HUES48 (cell line): ENCODE measurements at regions not wholly inside any gene's neighbourhood (a gene's known extent, or its start where the extent isn't known, plus 50 kb on each side); places are given as distances from the start of the nearest gene placed in this dataset.

ENCODE experiments used
- H3K27ac ChIP-seq: one replicate; pipeline ENCODE4 v1.7.0; 2013; ENCODE audit warnings: low read depth, low read length, inconsistent platforms
- H3K27me3 ChIP-seq: 2 replicates; pipeline ENCODE4 v1.6.1; 2013; ENCODE audit warnings: mild to moderate bottlenecking, low read length; ENCODE audit not compliant: control insufficient read depth, insufficient read depth
- H3K36me3 ChIP-seq: 2 replicates; pipeline ENCODE4 v1.6.1; 2013; ENCODE audit warnings: low read length; ENCODE audit not compliant: control insufficient read depth, insufficient read depth
- H3K4me1 ChIP-seq: 2 replicates; pipeline ENCODE4 v1.6.1; 2013; ENCODE audit warnings: mild to moderate bottlenecking, low read length; ENCODE audit not compliant: control insufficient read depth, insufficient read depth
- H3K4me3 ChIP-seq: 2 replicates; pipeline ENCODE4 v1.5.1; 2013; ENCODE audit warnings: mild to moderate bottlenecking, low read depth, low read length
- H3K9ac ChIP-seq: 2 replicates; pipeline ENCODE4 v1.6.1; 2013; ENCODE audit warnings: mild to moderate bottlenecking, low read depth, low read length, moderate library complexity
- H3K9me3 ChIP-seq: 2 replicates; pipeline ENCODE4 v1.6.1; 2013; ENCODE audit warnings: low read length; ENCODE audit not compliant: control insufficient read depth, insufficient read depth

- no peaks in the 10 kb centered on the region for H3K4me1 ChIP-seq
- H3K9me3 ChIP-seq = no peaks in the 10 kb centered on the region
- no peaks in the 10 kb centered on the region for H3K27me3 ChIP-seq
- H3K27ac ChIP-seq = no peak overlapping the region
- no peaks in the 10 kb centered on the region for H3K36me3 ChIP-seq
- H3K9ac ChIP-seq = no peak overlapping the region
- no peak overlapping the region for H3K4me3 ChIP-seq
Measured at GRCh38 chr5:175003531-175003930, 279.1 kb downstream of the MSX2 start.

- H3K9ac ChIP-seq = no peak overlapping the region
- no peak overlapping the region for H3K27ac ChIP-seq
- H3K9me3 ChIP-seq = no peaks in the 10 kb centered on the region
- no peaks in the 10 kb centered on the region for H3K36me3 ChIP-seq
- no peaks in the 10 kb centered on the region for H3K4me1 ChIP-seq
- no peak overlapping the region for H3K4me3 ChIP-seq
- no peaks in the 10 kb centered on the region for H3K27me3 ChIP-seq
Measured at GRCh38 chr5:175001876-175002645, 277.7 kb downstream of the MSX2 start.

- Histone ChIP-seq H3K4me1 (no peaks in the 10 kb centered on the region), H3K36me3 (no peaks in the 10 kb centered on the region), H3K27me3 (no peaks in the 10 kb centered on the region), H3K4me3 (no peak overlapping the region), H3K9ac (no peak overlapping the region), H3K27ac (no peak overlapping the region), H3K9me3 (no peaks in the 10 kb centered on the region)
Measured at GRCh38 chr5:175001311-175001710, 276.9 kb downstream of the MSX2 start.

DNA sequence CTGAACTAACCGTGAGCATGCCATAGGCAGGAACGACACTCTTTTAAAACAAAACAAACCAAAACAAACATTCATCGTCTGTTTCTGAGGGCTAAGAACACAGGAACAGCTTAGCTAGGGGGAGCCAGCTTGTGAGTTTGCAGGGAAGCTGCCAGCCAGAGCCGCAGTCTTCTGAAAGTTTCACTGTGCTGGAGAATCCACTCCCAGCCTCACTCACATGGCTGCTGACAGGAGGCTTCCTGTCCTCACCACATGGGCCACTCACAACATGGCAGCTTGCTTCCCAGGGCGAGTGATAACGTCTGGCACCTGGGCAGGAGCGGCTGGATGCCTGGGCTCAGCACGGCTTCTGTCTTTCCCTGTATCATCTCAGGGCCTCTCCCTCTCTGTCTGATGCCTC, 275.2 kb downstream of the MSX2 start:
- H3K27me3 ChIP-seq = no peaks in the 10 kb centered on the region
- H3K9ac ChIP-seq = no peak overlapping the region
- no peaks in the 10 kb centered on the region for H3K4me1 ChIP-seq
- no peak overlapping the region for H3K27ac ChIP-seq
- H3K4me3 ChIP-seq = no peak overlapping the region
- H3K9me3 ChIP-seq = no peaks in the 10 kb centered on the region
- no peaks in the 10 kb centered on the region for H3K36me3 ChIP-seq

GRCh38 chr5:174998131-174998730, 273.8 kb downstream of the MSX2 start:
- H3K4me1 ChIP-seq = no peaks in the 10 kb centered on the region
- no peaks in the 10 kb centered on the region for H3K36me3 ChIP-seq
- no peak overlapping the region for H3K27ac ChIP-seq
- no peak overlapping the region for H3K9ac ChIP-seq
- H3K27me3 ChIP-seq = no peaks in the 10 kb centered on the region
- no peaks in the 10 kb centered on the region for H3K9me3 ChIP-seq
- no peak overlapping the region for H3K4me3 ChIP-seq

DNA sequence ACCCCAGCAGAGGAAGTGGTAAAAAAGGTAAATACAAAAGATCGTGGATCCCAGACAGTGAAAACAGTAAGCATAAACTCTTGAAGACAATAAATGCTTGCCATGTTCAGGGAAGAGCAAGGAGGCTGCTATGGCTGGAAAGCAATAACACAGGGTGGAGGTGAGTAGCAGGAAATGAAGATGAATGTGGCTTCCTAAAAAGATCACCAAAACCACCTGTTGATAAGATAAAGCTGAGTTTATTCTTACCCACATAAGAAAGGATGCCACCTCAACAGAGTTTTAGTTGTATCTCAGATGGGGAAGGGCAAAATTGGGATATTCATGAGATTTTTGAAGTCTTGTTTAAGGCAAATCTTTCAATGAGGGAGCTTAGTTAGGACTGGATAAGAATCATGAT, 273.3 kb downstream of the MSX2 start:
- H3K9me3 ChIP-seq = no peaks in the 10 kb centered on the region
- no peak overlapping the region for H3K9ac ChIP-seq
- no peaks in the 10 kb centered on the region for H3K27me3 ChIP-seq
- H3K36me3 ChIP-seq = no peaks in the 10 kb centered on the region
- H3K27ac ChIP-seq = no peak overlapping the region
- H3K4me3 ChIP-seq = no peak overlapping the region
- no peaks in the 10 kb centered on the region for H3K4me1 ChIP-seq

DNA sequence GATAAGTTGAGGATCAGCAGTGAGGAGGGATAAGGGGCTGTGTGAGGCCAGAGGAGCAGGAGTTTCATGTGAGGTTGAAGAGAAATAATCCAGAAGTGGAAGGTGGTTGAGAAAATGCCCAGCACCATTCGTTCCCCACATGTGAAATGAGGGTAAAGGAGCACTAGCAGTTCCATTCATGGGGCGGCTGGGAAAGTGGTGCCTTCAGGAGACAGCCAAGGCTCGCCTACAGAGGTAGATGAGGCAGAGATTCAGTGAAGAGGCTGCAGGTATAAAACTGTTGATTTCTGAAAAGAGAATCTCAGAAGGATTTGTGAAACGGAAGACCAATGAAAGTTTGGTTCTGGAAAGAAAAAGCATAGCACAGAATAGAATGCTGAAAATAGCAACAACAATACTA, 272.6 kb downstream of the MSX2 start:
- H3K27me3 ChIP-seq = no peaks in the 10 kb centered on the region

DNA sequence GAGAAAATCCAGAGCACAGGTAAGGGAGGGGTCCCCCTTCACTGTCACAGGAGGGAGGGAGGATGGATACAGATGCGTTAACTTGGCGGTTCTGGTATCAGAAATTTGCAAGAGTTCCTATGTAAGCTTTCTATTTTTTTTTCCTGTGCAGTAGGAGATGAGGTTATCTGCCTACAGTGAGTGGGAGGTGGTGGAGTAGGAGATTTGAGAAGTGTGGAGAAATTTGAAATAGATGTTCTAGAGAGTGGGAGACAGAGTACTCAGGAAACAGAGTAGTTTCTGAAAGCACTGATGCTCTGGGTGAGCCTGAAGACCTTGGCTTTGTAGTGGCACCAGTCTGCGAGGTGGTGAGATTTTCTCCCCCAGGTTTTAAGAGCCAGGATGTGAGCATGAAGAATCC, 271.4 kb downstream of the MSX2 start:
- H3K9ac ChIP-seq = no peak overlapping the region
- H3K4me3 ChIP-seq = no peak overlapping the region
- no peak overlapping the region for H3K27ac ChIP-seq
- H3K9me3 ChIP-seq = no peaks in the 10 kb centered on the region
- H3K4me1 ChIP-seq = no peaks in the 10 kb centered on the region
- no peaks in the 10 kb centered on the region for H3K36me3 ChIP-seq
- no peaks in the 10 kb centered on the region for H3K27me3 ChIP-seq

More for the DNA sequence above, 272.6 kb downstream of the MSX2 start:
- no peaks in the 10 kb centered on the region for H3K9me3 ChIP-seq
- no peaks in the 10 kb centered on the region for H3K4me1 ChIP-seq
- H3K27ac ChIP-seq = no peak overlapping the region
- H3K9ac ChIP-seq = no peak overlapping the region
- no peak overlapping the region for H3K4me3 ChIP-seq
- H3K36me3 ChIP-seq = no peaks in the 10 kb centered on the region

DNA sequence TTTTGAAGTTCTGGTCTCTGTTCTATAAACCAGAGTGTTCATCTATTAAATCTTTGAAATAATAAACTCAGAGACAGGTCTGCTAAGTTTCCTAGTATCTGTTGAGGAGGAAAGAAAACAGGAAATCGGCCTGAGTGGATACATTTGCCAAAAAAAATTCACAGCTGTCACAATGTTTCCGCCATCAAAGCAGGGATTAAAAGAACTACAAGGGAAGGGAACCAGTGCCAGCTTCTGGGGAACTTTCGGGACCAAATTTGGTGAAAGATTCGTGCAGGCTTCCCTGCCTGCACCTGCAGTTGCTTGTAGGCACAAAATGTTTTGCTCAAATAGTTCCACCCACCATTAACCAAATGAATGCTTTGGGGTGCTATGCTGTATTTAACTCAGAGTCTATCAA, 267.5 kb downstream of the MSX2 start:
- H3K9ac ChIP-seq = no peak overlapping the region
- H3K4me1 ChIP-seq = no peaks in the 10 kb centered on the region
- H3K27ac ChIP-seq = no peak overlapping the region
- no peaks in the 10 kb centered on the region for H3K36me3 ChIP-seq
- no peak overlapping the region for H3K4me3 ChIP-seq
- H3K9me3 ChIP-seq = no peaks in the 10 kb centered on the region
- H3K27me3 ChIP-seq = no peaks in the 10 kb centered on the region

- Histone ChIP-seq H3K27ac (no peak overlapping the region), H3K9me3 (no peaks in the 10 kb centered on the region), H3K4me3 (no peak overlapping the region), H3K9ac (no peak overlapping the region), H3K4me1 (no peaks in the 10 kb centered on the region), H3K36me3 (no peaks in the 10 kb centered on the region), H3K27me3 (no peaks in the 10 kb centered on the region)
Measured at GRCh38 chr5:174990909-174991308, 266.5 kb downstream of the MSX2 start.

GRCh38 chr5:174987443-174988012, 263.1 kb downstream of the MSX2 start:
- H3K9ac ChIP-seq = no peak overlapping the region
- H3K36me3 ChIP-seq = no peaks in the 10 kb centered on the region
- no peak overlapping the region for H3K4me3 ChIP-seq
- H3K27me3 ChIP-seq = no peaks in the 10 kb centered on the region
- H3K27ac ChIP-seq = no peak overlapping the region
- H3K4me1 ChIP-seq = no peaks in the 10 kb centered on the region
- H3K9me3 ChIP-seq = no peaks in the 10 kb centered on the region
